ENCODE measurements at regions not wholly inside any gene's neighbourhood (a gene's known extent, or its start where the extent isn't known, plus 50 kb on each side); places are given as distances from the start of the nearest gene placed in this dataset.

DNA sequence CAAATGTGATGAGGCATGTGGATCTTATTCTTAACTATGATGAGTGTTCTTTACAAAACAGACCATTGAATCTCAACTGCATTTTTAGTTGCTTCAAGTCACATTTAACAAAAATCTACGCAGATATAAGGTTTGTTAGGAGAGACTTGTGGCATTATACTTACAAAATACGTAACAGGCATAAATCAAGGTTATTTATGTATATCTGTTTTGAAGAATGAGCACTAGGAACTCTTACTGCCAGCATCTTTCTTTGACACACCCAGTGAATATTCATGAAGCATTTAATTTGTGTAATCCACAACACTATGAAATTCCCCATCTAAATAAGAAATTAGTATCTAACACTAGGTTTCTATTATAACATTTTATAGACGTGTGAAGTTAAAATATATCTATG is 186.3 kb downstream of the FAT4 start:
- Histone ChIP-seq H3K9me3 (no peaks in the 10 kb centered on the region), H3K36me3 (ENCODE audit: insufficient read depth in 1 of 2, low read depth in 1 of 2) (no peaks in the 10 kb centered on the region), H3K27ac (no peak overlapping the region), H3K4me1 (no peaks in the 10 kb centered on the region), H3K4me3 (no peak overlapping the region), H3K27me3 (ENCODE audit: insufficient read depth in 3 of 3, low read length in 2 of 3) (no peaks in the 10 kb centered on the region)
- intact Hi-C loops (cut with DNase I), result no loop called here
- 89 to 92% (median 90%) methylated on average over 3 of the region's 3 CpGs for WGBS, 3 donors
- TF ChIP-seq CTCF (IDR thresholded peaks at IDR 0.05), result no peak
- no peak for ATAC-seq
- no peak for DNase-seq

GRCh38 chr4:125501568-125501967 is 186.8 kb downstream of the FAT4 start:
- Histone ChIP-seq H3K27ac (no peak overlapping the region), H3K27me3 (ENCODE audit: insufficient read depth in 3 of 3, low read length in 2 of 3) (no peaks in the 10 kb centered on the region), H3K4me3 (no peak overlapping the region), H3K9me3 (no peaks in the 10 kb centered on the region), H3K4me1 (no peaks in the 10 kb centered on the region), H3K36me3 (ENCODE audit: insufficient read depth in 1 of 2, low read depth in 1 of 2) (no peaks in the 10 kb centered on the region)
- TF ChIP-seq CTCF (IDR thresholded peaks at IDR 0.05), result no peak
- ATAC-seq, result no peak
- intact Hi-C loops (cut with DNase I), result no loop called here
- 74 to 78% (median 77%) methylated on average over 4 of the region's 4 CpGs for WGBS, 3 donors
- DNase-seq, result no peak

GRCh38 chr4:125505621-125506020 is 190.9 kb downstream of the FAT4 start:
- intact Hi-C loops (cut with DNase I), result no loop called here
- WGBS, 3 donors, result 45 to 64% (median 53%) methylated on average over 4 of the region's 4 CpGs
- ATAC-seq, result no peak
- H3K9me3 ChIP-seq, result no peaks in the 10 kb centered on the region
- no peaks in the 10 kb centered on the region for H3K27me3 ChIP-seq (ENCODE audit: insufficient read depth in 3 of 3, low read length in 2 of 3)
- H3K4me1 ChIP-seq, result no peaks in the 10 kb centered on the region
- no peak for TF ChIP-seq CTCF (IDR thresholded peaks at IDR 0.05)
- DNase-seq, result no peak
- no peaks in the 10 kb centered on the region for H3K36me3 ChIP-seq (ENCODE audit: insufficient read depth in 1 of 2, low read depth in 1 of 2)
- no peak overlapping the region for H3K27ac ChIP-seq
- no peak overlapping the region for H3K4me3 ChIP-seq

GRCh38 chr4:125507141-125507540 is 192.4 kb downstream of the FAT4 start:
- TF ChIP-seq CTCF (IDR thresholded peaks at IDR 0.05), result no peak
- ATAC-seq (no peak), DNase-seq (no peak)
- Histone ChIP-seq H3K27me3 (ENCODE audit: insufficient read depth in 3 of 3, low read length in 2 of 3) (no peaks in the 10 kb centered on the region), H3K27ac (no peak overlapping the region), H3K36me3 (ENCODE audit: insufficient read depth in 1 of 2, low read depth in 1 of 2) (no peaks in the 10 kb centered on the region), H3K4me1 (no peaks in the 10 kb centered on the region), H3K9me3 (no peaks in the 10 kb centered on the region), H3K4me3 (no peak overlapping the region)
- intact Hi-C loops (cut with DNase I), result no loop called here

- no peak for DNase-seq
- ATAC-seq, result no peak
- no peaks in the 10 kb centered on the region for H3K4me1 ChIP-seq
- intact Hi-C loops (cut with DNase I), result no loop called here
- H3K9me3 ChIP-seq, result no peaks in the 10 kb centered on the region
- 85 to 91% (median 86%) methylated on average over 3 of the region's 3 CpGs for WGBS, 3 donors
- H3K4me3 ChIP-seq, result no peak overlapping the region
- no peaks in the 10 kb centered on the region for H3K36me3 ChIP-seq (ENCODE audit: insufficient read depth in 1 of 2, low read depth in 1 of 2)
- no peak overlapping the region for H3K27ac ChIP-seq
- no peaks in the 10 kb centered on the region for H3K27me3 ChIP-seq (ENCODE audit: insufficient read depth in 3 of 3, low read length in 2 of 3)
- TF ChIP-seq CTCF (IDR thresholded peaks at IDR 0.05), result no peak
Measured at GRCh38 chr4:125511715-125512114, 197.0 kb downstream of the FAT4 start.

All from psoas muscle (tissue), 7 donors.